Fibroblast of skin of back (primary cell): ENCODE measurements at regions not wholly inside any gene's neighbourhood (a gene's known extent, or its start where the extent isn't known, plus 50 kb on each side); places are given as distances from the start of the nearest gene placed in this dataset.

Source experiments
- DNase-seq: peaks from one replicate; pipeline ENCODE4 v3.0.0-alpha.2; 2013

DNA sequence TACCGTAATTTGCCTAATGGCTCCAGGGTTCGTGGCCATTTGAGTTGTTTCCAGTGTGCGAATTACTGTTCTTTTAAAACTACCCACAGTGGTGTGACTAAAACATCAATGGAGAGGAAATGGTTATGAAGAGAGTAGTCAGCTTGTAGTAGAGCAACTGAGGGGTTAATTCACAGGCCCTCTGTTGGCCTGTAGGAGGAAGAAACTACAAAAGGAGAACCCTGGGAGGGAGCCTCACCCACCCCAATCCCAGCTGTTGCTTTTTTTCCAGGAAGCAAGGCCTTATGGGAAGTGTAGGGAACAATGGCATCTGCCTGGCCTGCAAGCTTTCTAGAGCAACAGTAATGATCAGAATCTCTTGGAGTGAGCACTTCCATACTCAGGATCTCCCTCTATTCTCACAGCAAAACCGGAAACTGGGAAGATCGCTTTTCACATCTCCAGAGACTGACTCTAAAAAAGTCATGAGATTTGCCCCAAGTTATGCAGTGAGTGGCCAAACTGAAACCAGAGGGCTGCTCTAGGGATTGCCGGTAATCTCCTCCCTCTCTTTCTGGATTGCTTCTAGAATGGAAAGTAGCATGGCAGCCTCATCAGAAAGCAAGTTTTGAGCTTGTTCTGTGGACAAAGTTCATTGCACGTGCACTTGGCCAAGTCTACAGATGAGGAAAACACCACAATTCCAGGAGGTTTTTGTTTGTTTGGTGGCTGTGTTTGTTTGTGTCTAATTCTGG, 125.3 kb upstream of the PWP1 start:
- DNase-seq: no peak

DNA sequence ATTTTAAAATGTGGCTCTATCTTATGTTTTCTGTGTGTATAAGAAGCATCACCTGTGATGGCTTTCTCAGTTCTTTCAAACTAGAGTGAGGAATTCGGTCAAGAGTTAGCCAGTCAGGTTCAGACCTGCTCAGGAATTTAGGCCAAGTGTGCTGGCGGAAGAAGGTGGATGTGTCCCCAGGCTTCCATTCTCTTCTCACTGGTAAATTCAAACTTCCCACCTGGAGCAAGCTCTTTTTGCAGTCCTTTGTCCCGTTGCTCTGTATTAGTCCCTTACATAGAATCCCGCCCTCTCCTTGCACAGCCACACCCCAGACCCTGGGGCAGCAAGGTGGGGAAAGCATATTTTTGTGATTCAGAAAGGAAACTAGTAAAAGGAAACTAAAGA, 124.7 kb upstream of the PWP1 start:
- no peak for DNase-seq

DNA sequence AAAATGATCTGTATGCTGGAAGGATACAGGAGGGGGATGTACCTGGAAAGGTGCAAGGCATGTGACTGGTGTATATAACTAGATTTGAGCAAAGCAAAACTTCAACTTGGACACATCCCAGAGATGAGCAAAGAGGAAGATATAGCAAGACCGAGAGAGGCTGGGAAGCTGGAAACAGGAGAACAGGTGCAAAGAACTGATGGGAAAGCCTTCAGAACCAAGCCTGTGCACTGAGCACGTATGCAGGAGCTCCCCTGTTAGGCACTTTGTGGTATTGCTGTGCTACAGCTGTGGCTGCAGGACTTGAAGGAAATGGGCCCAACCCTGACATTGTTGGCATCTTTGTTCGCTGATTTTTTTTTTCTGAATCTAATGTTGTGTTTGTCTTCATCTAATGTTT, 120.7 kb upstream of the PWP1 start:
- DNase-seq: no peak

DNA sequence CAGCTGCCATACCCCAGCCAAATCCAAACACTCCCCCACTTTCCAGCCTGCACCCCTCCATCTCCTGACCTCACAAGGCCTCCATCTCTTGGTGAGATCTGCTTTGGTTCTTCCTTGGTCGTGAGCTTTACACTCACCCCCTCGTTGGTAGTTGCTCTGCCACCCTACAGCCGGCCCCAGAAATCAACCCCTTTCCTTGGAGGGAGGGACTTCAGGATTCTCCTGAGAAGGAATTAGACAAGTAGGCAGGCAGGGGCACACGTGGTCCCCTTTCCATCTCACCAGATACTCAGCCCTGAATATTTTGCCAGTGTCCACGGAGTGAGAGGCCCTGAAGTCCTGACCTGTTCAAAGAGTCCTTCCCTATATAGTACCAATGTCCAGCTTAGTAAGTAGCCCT, 120.0 kb upstream of the PWP1 start:
- no peak for DNase-seq

DNA sequence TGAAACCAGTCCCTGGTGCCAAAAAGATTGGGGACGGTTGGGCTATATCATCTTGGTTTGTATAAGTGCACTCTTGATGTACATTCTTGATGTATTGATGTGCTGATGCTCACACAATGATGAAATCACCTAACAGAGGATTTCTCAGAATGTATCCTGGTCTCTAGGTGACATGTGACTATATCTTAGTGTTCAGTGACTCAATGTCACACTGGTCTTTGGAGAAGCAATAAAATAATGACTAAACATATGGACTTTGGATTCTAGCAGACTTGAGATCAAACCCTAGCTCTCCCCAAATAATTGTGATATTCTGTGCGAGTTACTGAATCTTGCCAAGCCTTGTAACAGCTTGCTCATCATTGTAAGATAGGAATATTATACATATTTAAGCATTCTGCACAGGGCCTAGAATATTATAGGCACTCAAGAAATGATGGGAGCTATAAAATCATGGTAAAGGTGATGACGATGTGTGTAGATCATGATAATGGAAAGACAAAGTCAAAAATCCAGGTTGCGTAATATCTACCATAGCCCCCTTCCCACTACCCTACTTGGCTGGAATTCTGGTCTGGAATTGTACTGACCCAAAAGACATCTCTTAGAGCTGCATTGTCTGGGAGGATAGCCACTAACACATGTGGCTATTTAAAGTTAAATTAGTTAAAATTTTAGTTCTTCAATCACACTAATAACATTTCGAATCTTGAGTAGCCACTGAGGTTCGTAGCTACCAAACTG, 117.6 kb upstream of the PWP1 start:
- no peak for DNase-seq

DNA sequence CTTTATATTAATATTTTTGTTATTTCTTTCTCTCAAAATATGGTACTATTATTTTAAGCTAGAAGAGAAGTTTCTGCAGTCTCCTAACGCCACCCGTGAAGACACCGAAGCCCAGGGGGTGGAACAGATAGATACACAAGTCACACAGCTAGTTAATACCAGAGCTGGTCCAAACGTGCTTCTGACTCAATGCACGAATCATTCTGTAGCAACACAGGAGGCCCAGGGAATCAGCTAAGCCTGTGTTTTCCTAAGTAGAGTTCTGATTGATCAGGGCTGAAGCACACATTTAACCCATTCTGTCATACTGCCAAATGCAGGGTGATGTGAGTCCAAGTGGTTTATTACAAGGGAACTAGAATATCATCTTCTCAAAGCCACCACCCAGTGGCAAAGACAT, 116.9 kb upstream of the PWP1 start:
- peak; percentile 31 for DNase-seq

DNA sequence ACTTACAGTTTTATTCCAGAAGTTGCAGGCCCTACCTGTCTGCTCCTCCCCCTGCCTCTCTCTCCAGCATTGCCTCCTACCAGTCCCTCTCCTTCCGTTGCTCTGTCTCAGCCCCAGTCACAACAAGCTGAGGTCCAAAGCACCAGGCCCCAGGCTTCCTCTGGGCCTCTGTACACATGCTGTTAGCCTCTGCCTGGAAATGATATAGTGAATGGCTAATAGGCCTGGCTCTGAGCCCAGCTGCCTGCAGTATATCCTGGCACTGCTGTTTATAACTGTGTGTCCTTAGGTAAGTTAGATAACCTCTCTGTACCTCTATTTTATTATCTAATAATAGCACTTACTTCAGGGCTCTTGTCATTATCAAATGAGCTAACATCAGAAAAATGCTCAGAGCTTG, 114.9 kb upstream of the PWP1 start:
- DNase-seq: no peak

DNA sequence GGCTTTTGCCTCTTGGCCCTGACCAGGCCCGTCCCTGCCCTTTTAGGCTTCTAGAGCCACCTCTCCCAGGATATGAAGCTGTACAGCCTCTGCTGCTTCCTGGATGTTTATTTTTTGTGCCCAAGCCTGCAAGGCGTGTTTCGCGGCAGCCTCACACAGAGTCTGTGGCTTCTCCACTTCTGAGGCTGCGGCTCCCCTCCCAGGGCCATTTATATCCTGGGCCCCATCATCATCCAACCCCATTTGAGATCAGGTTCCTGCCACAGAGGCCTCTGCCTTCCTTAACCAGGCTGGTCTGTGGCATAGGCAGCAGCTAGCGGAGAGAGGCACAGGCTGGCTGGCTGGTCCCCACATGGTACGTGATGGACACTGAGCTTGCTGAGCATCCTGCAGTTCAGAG, 114.1 kb upstream of the PWP1 start:
- no peak for DNase-seq

DNA sequence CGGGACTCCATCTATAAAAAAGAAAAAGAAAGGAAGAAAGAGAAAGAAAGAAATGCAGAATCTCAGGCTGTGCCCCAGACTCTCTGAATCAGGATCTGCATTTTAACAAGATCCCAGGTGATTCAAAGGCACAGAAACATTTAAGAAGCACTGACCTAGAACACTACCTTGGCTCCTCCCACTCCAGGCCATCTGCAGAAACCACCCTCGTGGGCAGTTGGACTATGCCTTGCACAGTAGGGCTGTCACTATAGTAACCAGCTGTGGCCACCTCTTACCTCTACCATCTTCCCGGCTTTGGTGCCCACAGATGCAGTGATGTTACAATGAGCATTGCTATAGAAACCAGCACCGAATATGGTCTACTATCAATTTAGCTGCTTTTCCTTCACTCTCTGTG, 110.9 kb upstream of the PWP1 start:
- no peak for DNase-seq

DNA sequence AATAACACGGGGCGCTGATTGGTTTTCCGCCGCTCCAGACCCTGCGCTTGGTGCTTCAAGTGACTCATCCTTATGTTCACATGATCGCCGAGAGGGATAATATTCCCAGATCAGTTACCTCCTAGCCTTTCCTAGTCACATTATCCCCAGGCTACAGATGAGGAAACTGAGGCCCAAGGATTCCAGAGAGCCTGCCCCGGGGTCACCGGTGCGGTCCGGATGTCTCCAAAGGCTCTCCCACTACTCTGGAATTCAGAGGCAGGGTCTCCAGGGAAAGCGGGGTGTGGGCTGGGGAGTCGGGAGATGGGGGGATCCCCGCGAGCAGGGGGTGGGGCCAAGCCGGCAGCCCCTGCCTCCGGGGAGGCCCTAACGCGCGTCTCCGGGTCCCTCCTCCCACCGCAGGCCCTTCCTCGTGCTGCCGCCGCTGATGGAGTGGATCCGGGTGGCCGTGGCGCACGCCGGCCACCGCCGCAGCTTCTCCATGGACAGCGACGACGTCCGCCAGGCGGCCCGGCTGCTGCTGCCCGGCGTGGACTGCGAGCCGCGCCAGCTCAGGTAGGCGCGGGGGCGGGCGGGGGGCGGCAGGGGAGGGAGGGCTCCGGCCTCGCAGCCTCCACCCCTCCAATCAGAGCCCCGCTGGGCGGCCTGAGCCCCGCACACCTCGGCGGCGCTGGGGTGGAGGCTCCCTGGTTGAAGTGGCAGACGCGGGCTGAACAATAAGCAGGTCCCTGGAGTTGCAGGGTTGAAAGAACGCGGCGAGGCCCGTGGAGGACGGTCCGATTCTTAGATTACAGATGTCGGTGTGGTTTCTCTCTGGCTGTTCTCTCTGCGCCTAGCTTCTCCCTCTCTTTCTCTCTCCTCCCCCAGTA, 104.6 kb upstream of the PWP1 start:
- DNase-seq: no peak

DNA sequence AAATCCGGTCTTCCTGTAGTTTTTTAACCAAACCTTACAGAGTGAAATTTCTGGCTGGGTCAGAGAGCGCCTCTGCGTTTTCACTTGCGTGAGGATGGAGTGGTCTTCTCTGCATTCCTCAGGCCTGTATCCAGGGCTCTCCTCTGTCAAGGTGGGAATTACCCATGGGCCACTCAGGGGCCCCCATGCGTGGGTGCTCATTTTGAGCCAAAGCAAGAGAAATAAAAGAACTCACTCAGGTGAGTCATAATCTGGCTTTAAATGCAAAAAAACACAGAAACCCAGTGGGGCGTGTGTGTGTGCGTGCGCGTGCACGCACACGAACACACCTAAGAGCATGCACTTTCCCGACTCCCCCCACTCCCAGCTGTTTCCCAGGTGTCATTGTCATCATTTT, 104.0 kb upstream of the PWP1 start:
- DNase-seq: no peak

DNA sequence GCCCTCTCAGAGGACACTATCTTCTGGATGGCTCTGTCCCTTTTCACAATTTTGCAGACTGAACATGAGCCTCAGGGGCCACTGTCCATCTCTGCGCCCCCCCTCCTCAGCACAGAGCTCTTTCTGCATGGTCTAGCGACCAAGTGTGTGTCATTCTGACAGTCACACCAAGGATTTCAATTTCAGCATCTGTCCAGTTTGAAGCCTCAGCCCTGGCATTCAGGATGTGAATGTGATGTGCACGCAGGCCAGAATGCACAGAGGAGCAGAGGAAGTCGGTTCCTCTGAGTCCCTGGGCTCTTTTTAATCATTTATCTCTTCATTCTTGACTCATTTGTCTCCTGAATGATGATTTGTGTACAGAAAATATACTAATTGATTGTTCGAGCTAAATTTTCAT, 102.0 kb upstream of the PWP1 start:
- DNase-seq: no peak

DNA sequence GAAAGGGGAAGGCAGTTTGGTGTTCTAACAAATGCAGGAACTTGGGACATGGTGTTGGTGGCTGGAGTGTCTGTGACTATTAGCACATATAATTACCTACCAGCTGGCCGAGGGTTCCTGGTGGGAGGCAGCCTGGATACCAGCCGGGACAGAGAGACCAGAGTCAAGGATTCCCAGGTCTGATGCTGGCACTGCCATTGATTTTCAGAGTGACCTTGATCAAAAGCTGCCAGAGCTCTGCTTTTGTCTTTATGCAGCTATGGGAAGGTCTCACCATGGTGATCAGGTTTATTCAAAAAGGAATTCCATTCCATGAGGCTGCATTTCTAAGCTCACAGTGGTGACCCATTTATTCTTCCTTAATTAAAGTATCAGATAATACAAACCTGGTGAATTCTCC, 101.0 kb upstream of the PWP1 start:
- no peak for DNase-seq

DNA sequence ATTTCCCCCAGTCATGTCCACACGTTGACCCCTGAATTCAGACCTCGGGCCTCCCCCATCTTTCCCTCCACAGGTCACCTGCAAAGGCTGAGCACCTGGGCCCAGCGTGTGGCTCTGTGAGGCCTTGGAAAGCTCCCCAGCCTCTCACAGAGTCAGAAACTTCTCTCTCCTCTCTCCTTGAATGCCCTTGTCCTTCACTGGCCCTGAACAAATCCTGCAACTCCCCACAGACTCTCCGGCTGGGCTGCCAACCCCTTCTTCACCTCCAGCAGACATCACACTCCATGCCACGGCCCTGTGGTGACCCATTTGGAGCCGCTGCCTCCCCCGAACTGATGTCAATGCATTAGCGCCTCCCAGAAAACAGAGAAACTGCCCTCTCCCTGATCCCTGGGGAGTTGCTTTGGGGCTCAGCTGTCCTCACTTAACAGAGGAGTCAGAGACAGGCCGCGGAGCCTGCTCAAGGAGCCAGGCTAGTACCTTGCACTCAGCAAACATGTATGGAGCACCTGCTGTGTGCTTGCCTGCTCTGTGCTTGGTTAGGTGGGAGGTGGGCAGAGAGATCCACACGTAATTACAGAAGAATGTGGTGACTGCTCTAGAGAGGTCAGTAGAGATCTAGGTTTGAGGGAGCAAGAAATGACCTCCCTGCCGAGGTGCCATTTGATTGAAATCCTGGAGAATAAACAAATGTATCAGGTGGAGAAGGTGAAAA, 99.2 kb upstream of the PWP1 start:
- DNase-seq: no peak

DNA sequence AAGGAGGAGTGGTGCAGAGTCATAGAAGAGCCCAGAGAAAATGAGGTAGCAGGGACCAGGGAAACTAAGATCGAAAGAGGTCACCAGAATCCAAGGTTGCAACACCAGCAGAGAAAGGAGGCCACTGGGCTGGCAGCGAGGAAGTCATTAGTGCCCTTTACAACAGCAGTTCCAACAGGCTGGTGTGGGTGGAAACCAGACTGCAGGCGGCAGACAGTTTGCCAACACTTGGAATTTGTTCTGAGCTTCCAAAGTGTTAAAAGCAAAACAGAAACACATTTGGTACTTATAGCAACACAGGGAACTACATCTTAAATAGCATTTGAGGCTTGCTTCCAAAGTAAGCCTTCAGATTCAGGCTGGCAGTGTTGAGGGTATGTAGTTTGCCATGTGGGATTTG, 95.2 kb upstream of the PWP1 start:
- DNase-seq: no peak

DNA sequence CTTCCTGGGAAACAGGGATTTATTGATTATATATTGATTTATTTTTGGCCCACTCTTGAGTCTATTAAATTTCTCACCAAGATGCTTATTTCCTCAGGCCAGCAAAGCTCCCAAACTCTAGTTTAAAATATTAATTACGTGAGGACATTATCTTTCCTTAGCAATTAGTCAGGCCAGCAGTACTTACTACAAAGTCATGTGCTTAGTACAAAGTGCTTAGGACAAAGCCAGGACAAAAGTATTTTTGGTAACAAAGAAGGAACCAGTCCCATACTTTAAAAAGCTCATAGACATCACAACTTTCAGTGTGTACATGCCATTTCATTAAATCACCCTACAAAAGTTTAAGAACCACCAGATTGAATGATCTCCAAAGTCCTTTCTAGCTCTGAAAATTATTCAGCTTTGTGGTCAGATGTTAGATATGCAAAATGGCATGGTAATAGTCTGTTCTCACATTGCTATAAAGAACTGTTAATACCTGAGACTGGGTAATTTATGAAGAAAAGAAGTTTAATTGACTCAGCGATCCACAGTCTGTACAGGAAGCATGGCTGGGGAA, 94.7 kb upstream of the PWP1 start:
- no peak for DNase-seq

DNA sequence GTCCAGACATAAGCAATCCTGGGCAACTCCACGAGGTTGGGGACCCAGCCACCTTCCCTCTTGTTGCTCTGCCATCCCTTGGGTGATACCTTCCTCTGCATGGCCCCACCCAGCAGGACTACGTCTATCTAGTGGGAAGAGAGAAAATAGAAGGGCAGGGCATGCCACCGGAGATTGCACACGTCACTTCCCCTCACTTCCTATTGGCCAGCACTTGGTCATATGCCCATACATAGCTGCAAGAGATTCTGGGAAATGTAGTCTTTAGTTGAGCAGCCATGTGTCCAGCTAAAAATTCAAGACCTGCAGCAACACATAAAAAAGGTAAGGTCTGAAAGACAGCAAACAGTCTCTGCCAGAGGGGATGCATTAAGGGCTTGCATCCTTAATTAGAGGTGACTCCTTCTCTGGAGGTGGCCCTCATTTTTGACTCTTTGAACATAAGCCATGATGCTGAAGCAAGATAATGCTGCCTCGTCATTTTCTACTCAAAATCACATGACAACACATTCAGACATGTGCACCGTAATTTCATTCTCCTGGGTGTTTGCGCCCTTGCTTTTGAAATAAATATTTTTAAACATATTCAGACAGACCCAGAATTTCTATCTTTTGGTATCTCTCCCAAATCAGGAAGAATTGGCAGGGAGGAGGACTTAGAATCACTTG, 91.8 kb upstream of the PWP1 start:
- DNase-seq: no peak

DNA sequence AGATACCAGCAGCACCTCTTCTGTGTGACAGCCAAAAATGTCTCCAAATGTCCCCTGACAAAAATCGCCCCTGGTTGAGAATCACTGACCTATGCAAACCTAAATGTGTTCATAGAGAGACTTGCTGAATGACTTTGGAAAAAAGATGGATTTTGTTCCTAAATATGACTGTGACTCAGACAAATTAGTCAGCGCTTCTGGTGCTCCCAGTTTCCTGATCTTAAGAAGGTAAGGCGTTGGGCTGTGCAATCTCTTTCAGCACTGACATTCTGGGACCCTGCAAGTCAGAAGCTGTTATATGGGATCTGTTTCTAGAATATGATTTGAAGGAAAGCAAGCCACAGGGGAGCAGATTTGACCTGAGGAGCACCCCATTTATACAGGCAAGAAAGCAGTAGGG, 90.6 kb upstream of the PWP1 start:
- peak; percentile 43 for DNase-seq

DNA sequence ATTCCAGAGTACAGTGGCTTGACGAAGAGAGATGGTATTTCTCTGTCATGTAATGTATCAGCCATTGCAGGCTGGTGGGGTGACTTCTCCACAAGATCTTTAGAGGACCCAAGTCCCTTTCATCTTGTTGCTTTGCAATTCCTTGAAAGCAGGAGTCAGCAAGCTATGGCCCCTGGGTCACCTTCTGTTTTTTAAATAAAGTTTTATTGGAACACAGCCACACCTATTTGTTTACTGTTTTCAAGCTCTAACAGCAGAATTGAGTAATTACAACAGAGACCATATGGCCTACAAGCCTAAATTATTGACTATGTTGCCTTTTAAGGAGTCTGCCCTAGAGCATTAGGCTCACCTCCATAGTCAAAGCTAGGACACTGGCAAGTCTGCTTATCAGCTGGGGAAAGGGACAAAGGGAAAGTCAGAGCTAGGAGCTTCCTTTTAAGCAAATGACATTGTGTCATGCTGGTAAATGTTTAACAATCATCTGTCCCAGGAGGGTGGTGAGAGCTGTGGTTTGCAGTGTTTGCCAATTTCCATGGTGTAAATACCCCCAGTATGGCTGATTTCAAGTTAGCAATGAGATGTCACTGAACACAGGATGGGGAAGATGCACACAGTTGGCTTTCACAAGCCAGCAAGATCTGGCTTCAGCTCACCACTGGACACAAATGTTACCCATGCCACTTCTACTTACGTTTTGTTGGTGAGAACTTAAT, 87.7 kb upstream of the PWP1 start:
- no peak for DNase-seq

DNA sequence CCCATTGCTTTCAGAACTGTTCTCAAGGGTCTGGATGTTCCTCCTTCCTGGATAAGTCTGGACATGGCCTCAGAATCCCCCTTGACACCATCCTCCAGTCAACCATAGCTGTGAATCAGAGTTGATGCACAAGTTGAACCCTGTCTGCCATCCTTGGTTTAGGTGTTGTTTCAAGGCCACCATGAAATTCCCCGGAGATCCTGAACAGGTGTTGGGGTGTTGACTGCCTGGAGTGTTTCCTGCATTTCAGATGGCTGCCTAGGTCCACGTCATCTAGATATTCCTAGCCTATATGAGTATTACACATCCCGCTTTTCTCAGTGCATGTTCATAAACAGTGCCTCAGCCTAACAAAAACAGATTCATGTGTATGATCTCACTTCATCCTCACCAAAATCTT, 86.7 kb upstream of the PWP1 start:
- no peak for DNase-seq

DNA sequence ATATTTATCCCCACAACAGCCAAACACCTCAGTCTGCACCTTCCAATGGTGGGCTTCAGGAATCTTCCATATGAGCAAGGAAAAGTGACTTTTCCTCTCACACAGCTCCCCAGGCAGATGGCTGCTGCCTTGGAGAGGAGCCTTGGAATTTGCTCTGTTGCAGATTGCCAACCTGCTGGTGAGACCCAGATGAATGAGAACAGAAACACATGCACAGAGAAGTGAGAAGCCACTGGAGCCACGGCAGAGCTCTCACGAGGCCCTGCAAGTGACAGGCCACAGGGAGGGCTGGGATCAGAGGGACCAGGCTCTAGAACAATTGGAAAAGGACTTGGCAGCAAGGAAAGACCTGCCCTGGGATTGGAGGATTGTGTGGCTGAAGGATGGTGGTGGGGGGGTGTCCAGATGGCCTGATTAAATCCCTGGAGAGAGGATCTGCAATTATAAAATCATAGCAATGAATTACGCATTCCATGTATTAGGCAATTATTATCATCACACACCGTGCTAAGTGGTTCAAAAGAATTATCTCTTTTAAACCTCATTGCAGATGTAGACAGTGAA, 84.9 kb upstream of the PWP1 start:
- DNase-seq: no peak
